IMR-90 (cell line): ENCODE measurements at regions not wholly inside any gene's neighbourhood (a gene's known extent, or its start where the extent isn't known, plus 50 kb on each side); places are given as distances from the start of the nearest gene placed in this dataset.

Experiments
- ATAC-seq: fragments of 200-7000 bp; cut with Tn5 transposase; 2 replicates; pipeline ENCODE4 v1.9.1; 2020; ENCODE audit warnings: low read depth, mild to moderate bottlenecking, moderate library complexity
- BruUV-seq: library from RNA; stranded (reverse); fragments of 400-500 nt; replicated peaks from 2 replicates; lab custom pipeline; 2021; lab: Mats Ljungman, UMichigan
- CTCF ChIA-PET: fragments of 300-600 bp; formaldehyde crosslinking; extraction: SDS; loops from one replicate; lab custom pipeline; 2021; ENCODE audit warnings: antibody characterized with exemption; lab: Yijun Ruan, JAX
- POLR2A ChIA-PET: fragments of 300-600 bp; sonication (Branson Sonifier 250); formaldehyde crosslinking; loops from one replicate; lab custom pipeline; 2022; ENCODE audit warnings: antibody characterized with exemption; ENCODE audit not compliant: unreplicated experiment; lab: Charles Lee
- DNase-seq: peaks from one replicate; pipeline ENCODE4 v3.0.0; 2013
- H2AFZ ChIP-seq: replicated peaks from 2 replicates; pipeline ENCODE3; 2013; ENCODE audit warnings: low read length, mild to moderate bottlenecking; ENCODE audit not compliant: poor library complexity
- H2AK5ac ChIP-seq: 2 replicates; pipeline ENCODE4 v1.6.1; 2013; ENCODE audit warnings: low read depth, low read length, inconsistent platforms
- H2AK9ac ChIP-seq: replicated peaks from 2 replicates; pipeline ENCODE3; 2013; ENCODE audit warnings: mild to moderate bottlenecking, low read depth, low read length, moderate library complexity; ENCODE audit not compliant: poor library complexity
- H2BK120ac ChIP-seq: 2 replicates; pipeline ENCODE4 v1.6.1; 2013; ENCODE audit warnings: low read depth, low read length, inconsistent platforms
- H2BK15ac ChIP-seq: 3 replicates; pipeline ENCODE4 v1.6.1; 2013; ENCODE audit warnings: low read depth, low read length, inconsistent platforms
- H2BK20ac ChIP-seq: 2 replicates; pipeline ENCODE4 v1.6.1; 2013; ENCODE audit warnings: low read depth, mild to moderate bottlenecking, inconsistent platforms, low read length, moderate library complexity
- H2BK5ac ChIP-seq: 2 replicates; pipeline ENCODE4 v1.6.1; 2013; ENCODE audit warnings: mild to moderate bottlenecking, low read depth, low read length, inconsistent platforms; ENCODE audit not compliant: poor library complexity, severe bottlenecking
- H3K14ac ChIP-seq: replicated peaks from 2 replicates; pipeline ENCODE4 v1.6.1; 2013; ENCODE audit warnings: low read depth, low read length, inconsistent platforms
- H3K18ac ChIP-seq: 2 replicates; pipeline ENCODE4 v1.6.1; 2013; ENCODE audit warnings: low read depth, low read length, control low read depth
- H3K23ac ChIP-seq: 2 replicates; pipeline ENCODE4 v1.6.1; 2013; ENCODE audit warnings: low read depth, low read length, inconsistent platforms
- H3K27ac ChIP-seq: 2 replicates; pipeline ENCODE4 v1.5.1; 2013; ENCODE audit warnings: mild to moderate bottlenecking, control low read depth, low read length; ENCODE audit not compliant: insufficient read depth
- H3K27me3 ChIP-seq: 2 replicates; pipeline ENCODE4 v1.6.1; 2013; ENCODE audit warnings: low read length; ENCODE audit not compliant: control insufficient read depth, insufficient read depth
- H3K36me3 ChIP-seq: 2 replicates; pipeline ENCODE4 v1.6.1; 2013; ENCODE audit warnings: low read length, mixed read lengths; ENCODE audit not compliant: control insufficient read depth, insufficient read depth
- H3K4ac ChIP-seq: 2 replicates; pipeline ENCODE4 v1.6.1; 2013; ENCODE audit warnings: low read depth, low read length, inconsistent platforms
- H3K4me1 ChIP-seq: 2 replicates; pipeline ENCODE4 v1.6.1; 2013; ENCODE audit warnings: low read length, mixed read lengths; ENCODE audit not compliant: control insufficient read depth, insufficient read depth
- H3K4me2 ChIP-seq: 2 replicates; pipeline ENCODE4 v1.6.1; 2013; ENCODE audit warnings: low read depth, mild to moderate bottlenecking, control low read depth, low read length, moderate library complexity
- H3K4me3 ChIP-seq: 2 replicates; pipeline ENCODE4 v1.5.1; 2013; ENCODE audit warnings: low read depth, mild to moderate bottlenecking, control low read depth, low read length, moderate library complexity; ENCODE audit not compliant: insufficient read depth
- H3K56ac ChIP-seq: 2 replicates; pipeline ENCODE4 v1.6.1; 2013; ENCODE audit warnings: low read length, inconsistent platforms; ENCODE audit not compliant: insufficient read depth; ENCODE audit errors: extremely low read depth
- H3K79me1 ChIP-seq, 2 experiments: 2 replicates each; pipeline ENCODE4 v1.6.1; 2013; ENCODE audit warnings: low read length in 2 of 2, inconsistent platforms in 1 of 2, low read depth in 1 of 2
- H3K9ac ChIP-seq: 2 replicates; pipeline ENCODE4 v1.6.1; 2013; ENCODE audit warnings: low read depth, low read length, control low read depth
- H3K9me1 ChIP-seq: 2 replicates; pipeline ENCODE4 v1.6.1; 2013; ENCODE audit warnings: low read length, inconsistent platforms; ENCODE audit not compliant: insufficient read depth
- H3K9me3 ChIP-seq: 2 replicates; pipeline ENCODE4 v1.6.1; 2013; ENCODE audit warnings: low read length; ENCODE audit not compliant: control insufficient read depth, insufficient read depth
- H4K20me1 ChIP-seq: 2 replicates; pipeline ENCODE4 v1.6.1; 2013; ENCODE audit warnings: low read length, inconsistent platforms; ENCODE audit not compliant: insufficient read depth
- H4K5ac ChIP-seq: 2 replicates; pipeline ENCODE4 v1.6.1; 2013; ENCODE audit warnings: mild to moderate bottlenecking, low read depth, low read length, control low read depth
- H4K8ac ChIP-seq, 2 experiments: 2 replicates each; pipeline ENCODE4 v1.6.1; 2013; ENCODE audit warnings: low read depth in 2 of 2, low read length in 2 of 2, control low read depth in 1 of 2, inconsistent platforms in 1 of 2
- H4K91ac ChIP-seq: 2 replicates; pipeline ENCODE4 v1.6.1; 2013; ENCODE audit warnings: low read depth, low read length, inconsistent platforms; ENCODE audit not compliant: insufficient read depth
- BHLHE40 ChIP-seq: fragments of 150-350 bp; IDR thresholded peaks from 2 replicates; pipeline ENCODE4 v1.6.1; 2016; ENCODE audit warnings: mild to moderate bottlenecking, low read depth, low read length
- CHD1 ChIP-seq: IDR thresholded peaks from 2 replicates; pipeline ENCODE4 v1.6.1; 2012; ENCODE audit warnings: low read depth, low read length, improper control_type of control experiment
- FOS ChIP-seq: fragments of 150-350 bp; IDR thresholded peaks from 2 replicates; pipeline ENCODE4 v1.6.1; 2016; ENCODE audit warnings: low read depth, low read length
- MAFK ChIP-seq: IDR thresholded peaks from 2 replicates; pipeline ENCODE4 v1.6.1; 2012; ENCODE audit warnings: low read depth, low read length, improper control_type of control experiment
- NFE2L2 ChIP-seq: fragments of 150-350 bp; IDR thresholded peaks from 2 replicates; pipeline ENCODE4 v1.6.1; 2016; ENCODE audit warnings: low read depth, mild to moderate bottlenecking, low read length
- SMC3 ChIP-seq: fragments of 150-350 bp; IDR thresholded peaks from 2 replicates; pipeline ENCODE4 v1.6.1; 2016; ENCODE audit warnings: low read depth, mild to moderate bottlenecking, antibody characterized with exemption, low read length, moderate library complexity
- WGBS, 2 experiments: methylation state at CpG; one replicate each; pipeline versions ENCODE4 v1.1.5 to v1.1.7; 2013; ENCODE audit warnings: missing lambda C conversion rate in 2 of 2; ENCODE audit not compliant: insufficient read length in 1 of 2; ENCODE audit errors: extremely low coverage in 2 of 2; 5-methylcytosine and 5-hydroxymethylcytosine counted together
- dilution Hi-C: fragments of 300-500 bp; cut with HindIII; formaldehyde crosslinking; loops from one replicate; pipeline ENCODE4 v1.14.3; 2018; ENCODE audit warnings: low sequenced_read_pairs; ENCODE audit not compliant: unreplicated experiment
- in situ Hi-C: fragments of 300-500 bp; cut with MboI; formaldehyde crosslinking; loops from 3 replicates; pipeline ENCODE4 v1.14.3; 2019; ENCODE audit warnings: low sequenced_read_pairs, inconsistent platforms, mixed read lengths
- intact Hi-C: fragments of 100-400 bp; cut with micrococcal nuclease; formaldehyde crosslinking; loops from 2 replicates; pipeline ENCODE4 v1.10.0; 2022
- TF ChIP-seq, protein P1 (sequence below): conservative IDR thresholded peaks from 2 replicates; pipeline ENCODE4 v1.5.1; 2012; ENCODE audit warnings: mild to moderate bottlenecking, low read depth, low read length, improper control_type of control experiment
- TF ChIP-seq, protein P2 (sequence below): fragments of 150-350 bp; IDR thresholded peaks from 2 replicates; pipeline ENCODE4 v1.6.1; 2016; ENCODE audit warnings: low read depth, mild to moderate bottlenecking, low read length, moderate library complexity, borderline replicate concordance

DNA sequence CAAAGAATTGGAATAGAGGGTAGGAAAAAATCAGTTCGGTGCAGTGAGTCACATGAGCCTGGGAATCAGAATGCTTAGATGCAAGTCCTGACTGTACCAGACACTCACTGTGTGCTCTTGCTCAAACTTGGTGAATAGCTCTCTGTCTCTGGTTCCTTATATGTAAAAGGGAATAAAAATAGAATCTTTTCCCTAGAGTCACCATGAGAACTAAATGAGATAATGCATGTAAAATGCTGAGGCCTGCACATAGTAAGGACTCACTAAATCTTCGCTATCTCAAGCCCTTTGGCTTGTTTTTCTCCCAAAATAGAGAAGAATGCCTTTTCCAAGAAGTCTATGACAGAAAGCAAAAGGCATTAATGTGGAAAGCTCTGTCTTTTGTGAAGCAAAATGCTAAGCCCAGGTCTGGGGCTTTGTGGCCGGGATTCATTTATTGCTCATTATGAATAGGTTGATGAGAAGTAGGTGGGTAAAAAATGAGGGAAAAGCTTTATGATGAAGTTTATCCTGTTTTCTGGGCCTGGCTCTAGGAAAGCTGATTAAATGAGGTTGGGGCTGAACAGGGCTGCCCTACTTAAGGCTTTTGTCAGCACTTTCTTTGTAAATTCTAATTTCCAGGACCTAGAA lies 483.3 kb downstream of the DMAC1 start:
- Histone ChIP-seq H3K14ac (peak overlapping the region; percentile 62), H2BK20ac (peak overlapping the region; percentile 33; the same call in 1 of the 2 replicates), H3K23ac (peak overlapping the region; percentile 46; the same call in 1 of the 2 replicates), H3K4me3 (no peak overlapping the region), H3K9me1 (peaks cover 6% of the 10 kb centered on the region; the same call in 1 of the 2 replicates), H3K4me1 (peaks cover 32% of the 10 kb centered on the region), H2AFZ (no peak overlapping the region), H3K18ac (peak overlapping the region; percentile 89), H3K56ac (no peak overlapping the region; the same call in 1 of the 2 replicates), H2AK9ac (no peak overlapping the region), H4K5ac (peak overlapping the region; percentile 76), H3K9ac (peak overlapping the region; percentile 56; the same call in 1 of the 2 replicates), H3K27me3 (no peaks in the 10 kb centered on the region), H3K27ac (peak overlapping the region; percentile 78), H2BK15ac (peak overlapping the region; percentile 12; the same call in 1 of the 3 replicates), H2AK5ac (no peak overlapping the region), H4K91ac (peak overlapping the region; percentile 61; the same call in 1 of the 2 replicates), H4K8ac (peak overlapping the region; percentile 57 to 93), H3K4me2 (peak overlapping the region; percentile 87), H4K20me1 (no peaks in the 10 kb centered on the region), H2BK120ac (peak overlapping the region; percentile 82), H3K4ac (peak overlapping the region; percentile 43; the same call in 1 of the 2 replicates), H3K9me3 (peaks cover 3% of the 10 kb centered on the region), H3K36me3 (no peaks in the 10 kb centered on the region), H2BK5ac (peak overlapping the region; percentile 88), H3K79me1 (no peaks in the 10 kb centered on the region)
- CTCF ChIA-PET, result no interaction called here
- no TSS peak for BruUV-seq
- DNase-seq (peak; percentile 72), ATAC-seq (peak; percentile 41)
- dilution Hi-C loops, result no loop called here
- intact Hi-C loops, result no loop called here
- in situ Hi-C loops, result no loop called here
- TF ChIP-seq BHLHE40 (no peak), SMC3 (no peak), MAFK (peak; percentile 45; the same call in 1 of the 2 replicates), FOS (0 out of 2 replicates have a peak, but pooled peaks have one; percentile 11), NFE2L2 (no peak), CHD1 (no peak)
- TF ChIP-seq, protein P1, sequence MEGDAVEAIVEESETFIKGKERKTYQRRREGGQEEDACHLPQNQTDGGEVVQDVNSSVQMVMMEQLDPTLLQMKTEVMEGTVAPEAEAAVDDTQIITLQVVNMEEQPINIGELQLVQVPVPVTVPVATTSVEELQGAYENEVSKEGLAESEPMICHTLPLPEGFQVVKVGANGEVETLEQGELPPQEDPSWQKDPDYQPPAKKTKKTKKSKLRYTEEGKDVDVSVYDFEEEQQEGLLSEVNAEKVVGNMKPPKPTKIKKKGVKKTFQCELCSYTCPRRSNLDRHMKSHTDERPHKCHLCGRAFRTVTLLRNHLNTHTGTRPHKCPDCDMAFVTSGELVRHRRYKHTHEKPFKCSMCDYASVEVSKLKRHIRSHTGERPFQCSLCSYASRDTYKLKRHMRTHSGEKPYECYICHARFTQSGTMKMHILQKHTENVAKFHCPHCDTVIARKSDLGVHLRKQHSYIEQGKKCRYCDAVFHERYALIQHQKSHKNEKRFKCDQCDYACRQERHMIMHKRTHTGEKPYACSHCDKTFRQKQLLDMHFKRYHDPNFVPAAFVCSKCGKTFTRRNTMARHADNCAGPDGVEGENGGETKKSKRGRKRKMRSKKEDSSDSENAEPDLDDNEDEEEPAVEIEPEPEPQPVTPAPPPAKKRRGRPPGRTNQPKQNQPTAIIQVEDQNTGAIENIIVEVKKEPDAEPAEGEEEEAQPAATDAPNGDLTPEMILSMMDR, result no peak
- TF ChIP-seq, protein P2, sequence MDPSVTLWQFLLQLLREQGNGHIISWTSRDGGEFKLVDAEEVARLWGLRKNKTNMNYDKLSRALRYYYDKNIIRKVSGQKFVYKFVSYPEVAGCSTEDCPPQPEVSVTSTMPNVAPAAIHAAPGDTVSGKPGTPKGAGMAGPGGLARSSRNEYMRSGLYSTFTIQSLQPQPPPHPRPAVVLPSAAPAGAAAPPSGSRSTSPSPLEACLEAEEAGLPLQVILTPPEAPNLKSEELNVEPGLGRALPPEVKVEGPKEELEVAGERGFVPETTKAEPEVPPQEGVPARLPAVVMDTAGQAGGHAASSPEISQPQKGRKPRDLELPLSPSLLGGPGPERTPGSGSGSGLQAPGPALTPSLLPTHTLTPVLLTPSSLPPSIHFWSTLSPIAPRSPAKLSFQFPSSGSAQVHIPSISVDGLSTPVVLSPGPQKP, result no peak
- WGBS, 2 experiments, result no CpG with 5 or more reads among the region's 3 CpGs
- POLR2A ChIA-PET, result no interaction called here
